ENCODE measurements at regions not wholly inside any gene's neighbourhood (a gene's known extent, or its start where the extent isn't known, plus 50 kb on each side); places are given as distances from the start of the nearest gene placed in this dataset.

DNA sequence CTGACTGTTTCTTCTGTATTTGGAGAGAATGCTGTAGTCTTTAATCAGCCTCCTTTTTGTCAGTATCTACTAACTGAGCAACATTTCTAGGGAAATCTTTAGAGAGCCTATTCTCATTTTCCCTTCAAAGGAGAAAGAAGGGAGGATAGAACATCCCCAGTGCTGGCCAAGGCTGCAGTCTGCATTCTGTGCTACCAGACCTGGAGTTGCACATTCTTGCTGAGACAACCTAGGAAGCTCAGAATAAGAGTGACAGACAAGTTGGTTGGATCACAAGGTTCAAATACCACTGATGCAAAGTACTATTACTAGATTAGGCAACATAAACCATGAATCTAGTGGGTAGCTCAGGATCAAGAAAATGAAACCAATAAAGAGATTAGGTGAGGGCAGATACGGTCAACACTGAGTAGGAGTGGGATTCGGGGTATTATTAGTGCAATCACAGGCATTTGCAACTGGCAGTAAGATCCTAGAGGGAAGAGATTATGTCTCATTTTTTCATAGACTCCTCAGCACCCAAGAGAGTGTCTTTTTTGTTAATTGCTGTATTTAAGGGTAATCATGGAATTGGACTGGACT lies 213.5 kb upstream of the FAM83B start:
- TF ChIP-seq EZH2 (IDR thresholded peaks at IDR 0.05), result no peak
- no peak for TF ChIP-seq FOXP2 (optimal IDR thresholded peaks at IDR 0.05; ENCODE audit: control extremely low read depth, extremely low read length, insufficient read depth)

Data from SK-N-MC (cell line).